Endothelial cell of umbilical vein (primary cell): ENCODE measurements at regions not wholly inside any gene's neighbourhood (a gene's known extent, or its start where the extent isn't known, plus 50 kb on each side); places are given as distances from the start of the nearest gene placed in this dataset.

Experiments
- BruUV-seq: library from RNA; stranded (reverse); fragments of 400-500 nt; replicated peaks from 2 replicates; lab custom pipeline; 2021; lab: Mats Ljungman, UMichigan
- CTCF ChIA-PET: fragments of 300-600, 350-600 bp; sonication (Branson Sonifier 250); formaldehyde crosslinking; loops from one replicate; lab custom pipeline; 2021; ENCODE audit warnings: antibody characterized with exemption, inconsistent platforms; lab: Charles Lee
- POLR2A ChIA-PET: fragments of 300-600, 350-600 bp; sonication (Branson Sonifier 250); formaldehyde crosslinking; loops from one replicate; lab custom pipeline; 2021; ENCODE audit warnings: antibody characterized with exemption, inconsistent platforms; lab: Charles Lee
- DNase-seq: peaks from one replicate; pipeline ENCODE4 v3.0.0-alpha.2; 2011; ENCODE audit warnings: low read depth, low spot score
- FAIRE-seq: peaks from 2 replicates; lab custom pipeline; 2011; peaks lifted over from hg19 to GRCh38; lab: Jason Lieb, UNC
- H2AFZ ChIP-seq: 2 replicates; pipeline ENCODE4 v1.6.0; 2012; ENCODE audit warnings: low read depth, low read length, control low read depth, inconsistent platforms
- H3K27ac ChIP-seq: 2 replicates; pipeline ENCODE4 v1.5.1; 2011; ENCODE audit warnings: low read depth, mild to moderate bottlenecking, control low read depth, low read length, moderate library complexity; ENCODE audit not compliant: insufficient read depth
- H3K27me3 ChIP-seq, 2 experiments: 2 replicates each; pipeline versions ENCODE4 v1.6.0 to v1.6.1; 2011; ENCODE audit warnings: low read length in 2 of 2, mixed read lengths in 1 of 2; ENCODE audit not compliant: control insufficient read depth in 2 of 2, insufficient read depth in 2 of 2
- H3K36me3 ChIP-seq, 2 experiments: 2 replicates in 1 of 2; 3 replicates in 1 of 2; pipeline ENCODE4 v1.5.1; 2011; ENCODE audit warnings: low read length in 2 of 2, mild to moderate bottlenecking in 1 of 2, moderate library complexity in 1 of 2; ENCODE audit not compliant: control insufficient read depth in 2 of 2, insufficient read depth in 2 of 2; ENCODE audit errors: extremely low read depth in 1 of 2
- H3K4me1 ChIP-seq: 3 replicates; pipeline ENCODE4 v1.5.1; 2011; ENCODE audit warnings: mild to moderate bottlenecking, low read length; ENCODE audit not compliant: control insufficient read depth, insufficient read depth; ENCODE audit errors: extremely low read depth
- H3K4me2 ChIP-seq: 2 replicates; pipeline ENCODE4 v1.6.1; 2011; ENCODE audit warnings: low read length, control low read depth, mixed read lengths; ENCODE audit not compliant: insufficient read depth
- H3K4me3 ChIP-seq, 3 experiments: fragments of 200-600 bp in 1 of 3; sonication (generic), shearing (Covaris generic) in 1 of 3; replicated peaks in 1 of 3; 2 replicates each; pipeline ENCODE4 v1.5.1; 2011 to 2016; ENCODE audit warnings: control low read depth in 3 of 3, low read length in 3 of 3, mild to moderate bottlenecking in 2 of 3, inconsistent platforms in 1 of 3, low read depth in 1 of 3, moderate library complexity in 1 of 3; ENCODE audit not compliant: insufficient read depth in 1 of 3
- H3K79me2 ChIP-seq: 2 replicates; pipeline ENCODE4 v1.6.0; 2012; ENCODE audit warnings: low read length, inconsistent platforms; ENCODE audit not compliant: control insufficient read depth, insufficient read depth
- H3K9ac ChIP-seq: replicated peaks from 2 replicates; pipeline ENCODE3; 2011; ENCODE audit warnings: low read length, control low read depth; ENCODE audit not compliant: insufficient read depth; ENCODE audit errors: extremely low read depth
- H3K9me1 ChIP-seq: replicated peaks from 3 replicates; pipeline ENCODE4 v1.6.0; 2011; ENCODE audit warnings: mild to moderate bottlenecking, low read length; ENCODE audit not compliant: control insufficient read depth, insufficient read depth; ENCODE audit errors: extremely low read depth
- H3K9me3 ChIP-seq: replicated peaks from 2 replicates; pipeline ENCODE4 v1.5.1; 2012; ENCODE audit warnings: low read length, inconsistent platforms; ENCODE audit not compliant: control insufficient read depth, insufficient read depth
- H4K20me1 ChIP-seq: replicated peaks from 2 replicates; pipeline ENCODE3; 2011; ENCODE audit warnings: mild to moderate bottlenecking, low read length; ENCODE audit not compliant: control insufficient read depth, insufficient read depth; ENCODE audit errors: extremely low read depth
- EZH2 ChIP-seq: IDR thresholded peaks from 2 replicates; pipeline ENCODE4 v1.6.1; 2012; ENCODE audit warnings: borderline replicate concordance, low read depth, mild to moderate bottlenecking, moderate library complexity, low read length, inconsistent platforms; ENCODE audit not compliant: severe bottlenecking
- GATA2 ChIP-seq: IDR thresholded peaks from 2 replicates; pipeline ENCODE4 v1.7.0; 2011; ENCODE audit warnings: low read depth, mild to moderate bottlenecking, moderate library complexity, mixed read lengths, low read length; ENCODE audit not compliant: insufficient read length, insufficient read depth
- MYC ChIP-seq: IDR thresholded peaks from one replicate; pipeline ENCODE4 v1.6.1; 2011; ENCODE audit warnings: mild to moderate bottlenecking, low read depth, low read length
- POLR2A ChIP-seq: IDR thresholded peaks from 2 replicates; pipeline ENCODE4 v1.6.1; 2012; ENCODE audit warnings: low read depth, mild to moderate bottlenecking, control low read depth, low read length
- dilution Hi-C: fragments of 300-500 bp; cut with MboI; formaldehyde crosslinking; loops from one replicate; pipeline ENCODE4 v1.15.0; 2019; ENCODE audit warnings: low sequenced_read_pairs; ENCODE audit not compliant: extremely low pct_ligation_motif_present
- intact Hi-C: fragments of 100-400 bp; cut with micrococcal nuclease; formaldehyde crosslinking; loops from one replicate; pipeline ENCODE4 v1.10.0; 2022
- TF ChIP-seq, protein P1 (sequence below): IDR thresholded peaks from 2 replicates; pipeline ENCODE4 v1.6.1; 2011; ENCODE audit not compliant: insufficient read depth, insufficient read length
- TF ChIP-seq, protein P2 (sequence below), 2 donors: IDR thresholded peaks; 1 replicate in 1 of 2; 2 replicates in 1 of 2; pipeline ENCODE4 v1.5.1; 2011; ENCODE audit warnings: low read length in 2 of 2, mild to moderate bottlenecking in 2 of 2, moderate library complexity in 2 of 2, control low read depth in 1 of 2, inconsistent platforms in 1 of 2, low read depth in 1 of 2; ENCODE audit not compliant: insufficient read depth in 1 of 2; ENCODE audit errors: extremely low read depth in 1 of 2

DNA sequence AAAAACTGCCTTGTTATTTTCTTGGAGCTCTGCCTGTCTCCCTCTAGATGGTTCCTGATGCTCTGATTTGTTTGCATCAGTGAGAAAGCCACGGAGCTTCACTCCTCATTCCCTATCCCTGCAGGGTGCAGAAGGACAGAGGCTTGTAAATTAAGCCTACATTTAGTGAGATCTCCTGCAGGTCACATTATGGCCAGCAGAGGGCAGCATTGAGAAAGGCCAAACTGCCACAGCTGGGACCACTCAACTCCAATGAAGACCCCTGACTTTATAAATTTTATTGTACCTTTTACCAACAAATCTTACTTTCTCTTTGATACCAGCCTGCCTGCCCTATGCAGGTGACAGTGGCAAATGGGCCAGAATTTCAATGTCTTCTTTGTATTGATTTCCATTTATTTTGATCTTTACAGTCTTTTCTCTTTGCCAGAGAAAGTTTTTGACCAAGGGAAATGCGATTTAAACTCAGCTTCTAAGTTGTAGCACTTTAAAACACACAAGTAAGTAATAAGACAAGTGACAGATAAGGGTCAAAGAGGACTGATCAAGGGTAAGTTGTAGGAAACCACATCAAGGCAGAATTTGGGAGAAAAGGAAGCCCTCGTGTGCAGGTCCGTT lies 1029.1 kb upstream of the KLHL29 start:
- no peaks in the 10 kb centered on the region for H3K36me3 ChIP-seq
- H3K9ac ChIP-seq, result no peak overlapping the region
- H4K20me1 ChIP-seq, result no peaks in the 10 kb centered on the region
- BruUV-seq, result no TSS peak
- no peaks in the 10 kb centered on the region for H3K9me3 ChIP-seq
- intact Hi-C loops (no loop called here), dilution Hi-C loops (no loop called here)
- FAIRE-seq (no peak), DNase-seq (no peak)
- CTCF ChIA-PET, result no interaction called here
- H3K4me3 ChIP-seq, result no peak overlapping the region
- H2AFZ ChIP-seq, result no peak overlapping the region
- no peak overlapping the region for H3K27ac ChIP-seq
- no peak for TF ChIP-seq GATA2
- TF ChIP-seq POLR2A, result no peak
- TF ChIP-seq, protein P1, sequence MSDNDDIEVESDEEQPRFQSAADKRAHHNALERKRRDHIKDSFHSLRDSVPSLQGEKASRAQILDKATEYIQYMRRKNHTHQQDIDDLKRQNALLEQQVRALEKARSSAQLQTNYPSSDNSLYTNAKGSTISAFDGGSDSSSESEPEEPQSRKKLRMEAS, result no peak
- TF ChIP-seq, protein P2, sequence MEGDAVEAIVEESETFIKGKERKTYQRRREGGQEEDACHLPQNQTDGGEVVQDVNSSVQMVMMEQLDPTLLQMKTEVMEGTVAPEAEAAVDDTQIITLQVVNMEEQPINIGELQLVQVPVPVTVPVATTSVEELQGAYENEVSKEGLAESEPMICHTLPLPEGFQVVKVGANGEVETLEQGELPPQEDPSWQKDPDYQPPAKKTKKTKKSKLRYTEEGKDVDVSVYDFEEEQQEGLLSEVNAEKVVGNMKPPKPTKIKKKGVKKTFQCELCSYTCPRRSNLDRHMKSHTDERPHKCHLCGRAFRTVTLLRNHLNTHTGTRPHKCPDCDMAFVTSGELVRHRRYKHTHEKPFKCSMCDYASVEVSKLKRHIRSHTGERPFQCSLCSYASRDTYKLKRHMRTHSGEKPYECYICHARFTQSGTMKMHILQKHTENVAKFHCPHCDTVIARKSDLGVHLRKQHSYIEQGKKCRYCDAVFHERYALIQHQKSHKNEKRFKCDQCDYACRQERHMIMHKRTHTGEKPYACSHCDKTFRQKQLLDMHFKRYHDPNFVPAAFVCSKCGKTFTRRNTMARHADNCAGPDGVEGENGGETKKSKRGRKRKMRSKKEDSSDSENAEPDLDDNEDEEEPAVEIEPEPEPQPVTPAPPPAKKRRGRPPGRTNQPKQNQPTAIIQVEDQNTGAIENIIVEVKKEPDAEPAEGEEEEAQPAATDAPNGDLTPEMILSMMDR (IDR thresholded peaks at IDR 0.05; ENCODE audit: extremely low read depth in 1 of 2, insufficient read depth in 1 of 2, low read depth in 1 of 2, low read length in 2 of 2), result peak; percentile 29 to 38
- TF ChIP-seq MYC, result no peak
- no peak for TF ChIP-seq EZH2
- H3K27me3 ChIP-seq, result no peaks in the 10 kb centered on the region
- H3K4me1 ChIP-seq, result no peaks in the 10 kb centered on the region
- H3K9me1 ChIP-seq, result no peaks in the 10 kb centered on the region
- POLR2A ChIA-PET, result no interaction called here
- H3K79me2 ChIP-seq, result no peaks in the 10 kb centered on the region
- no peak overlapping the region for H3K4me2 ChIP-seq
